ENCODE measurements at regions not wholly inside any gene's neighbourhood (a gene's known extent, or its start where the extent isn't known, plus 50 kb on each side); places are given as distances from the start of the nearest gene placed in this dataset.

GRCh38 chr2:11901351-11902069 lies 155.1 kb downstream of the LPIN1 start:
- no peak for TF ChIP-seq POLR2AphosphoS5 (IDR thresholded peaks at IDR 0.05)
- TF ChIP-seq, protein P1, sequence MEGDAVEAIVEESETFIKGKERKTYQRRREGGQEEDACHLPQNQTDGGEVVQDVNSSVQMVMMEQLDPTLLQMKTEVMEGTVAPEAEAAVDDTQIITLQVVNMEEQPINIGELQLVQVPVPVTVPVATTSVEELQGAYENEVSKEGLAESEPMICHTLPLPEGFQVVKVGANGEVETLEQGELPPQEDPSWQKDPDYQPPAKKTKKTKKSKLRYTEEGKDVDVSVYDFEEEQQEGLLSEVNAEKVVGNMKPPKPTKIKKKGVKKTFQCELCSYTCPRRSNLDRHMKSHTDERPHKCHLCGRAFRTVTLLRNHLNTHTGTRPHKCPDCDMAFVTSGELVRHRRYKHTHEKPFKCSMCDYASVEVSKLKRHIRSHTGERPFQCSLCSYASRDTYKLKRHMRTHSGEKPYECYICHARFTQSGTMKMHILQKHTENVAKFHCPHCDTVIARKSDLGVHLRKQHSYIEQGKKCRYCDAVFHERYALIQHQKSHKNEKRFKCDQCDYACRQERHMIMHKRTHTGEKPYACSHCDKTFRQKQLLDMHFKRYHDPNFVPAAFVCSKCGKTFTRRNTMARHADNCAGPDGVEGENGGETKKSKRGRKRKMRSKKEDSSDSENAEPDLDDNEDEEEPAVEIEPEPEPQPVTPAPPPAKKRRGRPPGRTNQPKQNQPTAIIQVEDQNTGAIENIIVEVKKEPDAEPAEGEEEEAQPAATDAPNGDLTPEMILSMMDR (IDR thresholded peaks at IDR 0.05), result no peak
